Globus pallidus (tissue), 1 donor: ENCODE measurements at regions not wholly inside any gene's neighbourhood (a gene's known extent, or its start where the extent isn't known, plus 50 kb on each side); places are given as distances from the start of the nearest gene placed in this dataset.

Experiments
- DNase-seq: peaks from one replicate; pipeline ENCODE4 v3.0.0-alpha.2; 2015; ENCODE audit warnings: low spot score

- no peak for DNase-seq
Measured at GRCh38 chr12:58364389-58365086, 423.2 kb downstream of the ATP23 start.

- DNase-seq = no peak
Measured at GRCh38 chr12:58365087-58365390, 423.7 kb downstream of the ATP23 start.

- no peak for DNase-seq
Measured at GRCh38 chr12:58367041-58367440, 425.7 kb downstream of the ATP23 start.

GRCh38 chr12:58368001-58368400 is 426.6 kb downstream of the ATP23 start:
- DNase-seq = no peak

GRCh38 chr12:58369576-58369975 is 428.2 kb downstream of the ATP23 start:
- no peak for DNase-seq

- DNase-seq = no peak
Measured at GRCh38 chr12:58372298-58372697, 430.9 kb downstream of the ATP23 start.

- DNase-seq = no peak
Measured at GRCh38 chr12:58378028-58378427, 436.7 kb downstream of the ATP23 start.

- no peak for DNase-seq
Measured at GRCh38 chr12:58381546-58381945, 440.2 kb downstream of the ATP23 start.

- DNase-seq = no peak
Measured at GRCh38 chr12:58384196-58384595, 442.8 kb downstream of the ATP23 start.

GRCh38 chr12:58386136-58386535 is 444.8 kb downstream of the ATP23 start:
- DNase-seq = no peak

- DNase-seq = no peak
Measured at GRCh38 chr12:58387199-58387598, 445.8 kb downstream of the ATP23 start.

- DNase-seq = no peak
Measured at GRCh38 chr12:58388261-58388660, 446.9 kb downstream of the ATP23 start.

GRCh38 chr12:58393152-58393551 is 451.8 kb downstream of the ATP23 start:
- no peak for DNase-seq

- no peak for DNase-seq
Measured at GRCh38 chr12:58395056-58395455, 453.7 kb downstream of the ATP23 start.

GRCh38 chr12:58395470-58395869 is 454.1 kb downstream of the ATP23 start:
- no peak for DNase-seq

GRCh38 chr12:58396239-58396638 is 454.9 kb downstream of the ATP23 start:
- DNase-seq = no peak

- no peak for DNase-seq
Measured at GRCh38 chr12:58405363-58405762, 464.0 kb downstream of the ATP23 start.

GRCh38 chr12:58408516-58408915 is 467.1 kb downstream of the ATP23 start:
- no peak for DNase-seq

- no peak for DNase-seq
Measured at GRCh38 chr12:58412461-58413060, 471.2 kb downstream of the ATP23 start.

GRCh38 chr12:58413794-58414193 is 472.4 kb downstream of the ATP23 start:
- DNase-seq = no peak

- DNase-seq = no peak
Measured at GRCh38 chr12:58414398-58414871, 473.1 kb downstream of the ATP23 start.

- DNase-seq = no peak
Measured at GRCh38 chr12:58415716-58416115, 474.3 kb downstream of the ATP23 start.

GRCh38 chr12:58416236-58416635 is 474.9 kb downstream of the ATP23 start:
- DNase-seq = no peak

- DNase-seq = no peak
Measured at GRCh38 chr12:58419196-58419760, 477.9 kb downstream of the ATP23 start.
